WERI-Rb-1 (cell line): ENCODE measurements at regions not wholly inside any gene's neighbourhood (a gene's known extent, or its start where the extent isn't known, plus 50 kb on each side); places are given as distances from the start of the nearest gene placed in this dataset.
"Not testable (repeated sequence)": the region's sequence is repeated elsewhere in the genome, so short reads cannot be mapped to it uniquely, and the experiment has no call there.

Experiments
- DNase-seq: peaks from one replicate; pipeline ENCODE4 v3.0.0-alpha.2; 2020
- H3K27ac ChIP-seq: fragments of 250-450 bp; sonication (Bioruptor Pico); 2 replicates; pipeline ENCODE4 v1.5.1; 2020; ENCODE audit warnings: mild to moderate bottlenecking, moderate library complexity
- H3K27me3 ChIP-seq: fragments of 250-450 bp; sonication (Bioruptor Pico); 2 replicates; pipeline ENCODE4 v1.5.1; 2021; ENCODE audit warnings: mild to moderate bottlenecking, low read depth, moderate library complexity; ENCODE audit not compliant: insufficient read depth, severe bottlenecking
- H3K36me3 ChIP-seq: fragments of 250-450 bp; sonication (Bioruptor Pico); 2 replicates; pipeline ENCODE4 v1.5.1; 2020; ENCODE audit warnings: mild to moderate bottlenecking, moderate library complexity
- H3K4me3 ChIP-seq: 2 replicates; pipeline ENCODE4 v1.5.1; 2011; ENCODE audit warnings: low read depth, mild to moderate bottlenecking, control low read depth, low read length
- H3K9me3 ChIP-seq: fragments of 250-450 bp; sonication (Bioruptor Pico); 2 replicates; pipeline ENCODE4 v1.5.1; 2021; ENCODE audit warnings: mild to moderate bottlenecking, moderate library complexity; ENCODE audit not compliant: severe bottlenecking
- CTCF ChIP-seq: IDR thresholded peaks from 2 replicates; pipeline ENCODE4 v1.5.1; 2011; ENCODE audit warnings: low read depth, mild to moderate bottlenecking, control low read depth, inconsistent platforms, low read length

- DNase-seq, result no peak
- no peak for TF ChIP-seq CTCF
- H3K27me3 ChIP-seq, result no peaks in the 10 kb centered on the region
- no peaks in the 10 kb centered on the region for H3K9me3 ChIP-seq
- H3K36me3 ChIP-seq, result no peaks in the 10 kb centered on the region
- no peak overlapping the region for H3K4me3 ChIP-seq
- no peak overlapping the region for H3K27ac ChIP-seq
These were observed 191.0 kb upstream of the MMS22L start for GRCh38 chr6:97473979-97474378.

GRCh38 chr6:97497713-97498331 lies 214.8 kb upstream of the MMS22L start:
- Histone ChIP-seq H3K4me3 (no peak overlapping the region), H3K9me3 (no peaks in the 10 kb centered on the region), H3K27me3 (no peaks in the 10 kb centered on the region), H3K36me3 (no peaks in the 10 kb centered on the region), H3K27ac (no peak overlapping the region)
- TF ChIP-seq CTCF, result peak; percentile 80
- peak; percentile 70 for DNase-seq

- TF ChIP-seq CTCF, result no peak
- no peak for DNase-seq
These were observed 218.8 kb upstream of the MMS22L start for GRCh38 chr6:97501853-97502252.

GRCh38 chr6:97508646-97509045 lies 225.6 kb upstream of the MMS22L start:
- H3K36me3 ChIP-seq, result no peaks in the 10 kb centered on the region
- TF ChIP-seq CTCF, result no peak
- H3K9me3 ChIP-seq, result no peaks in the 10 kb centered on the region
- no peak overlapping the region for H3K27ac ChIP-seq
- H3K27me3 ChIP-seq, result no peaks in the 10 kb centered on the region
- H3K4me3 ChIP-seq, result no peak overlapping the region
- DNase-seq, result no peak

More at GRCh38 chr6:97501853-97502252, 218.8 kb upstream of the MMS22L start:
- H3K36me3 ChIP-seq, result no peaks in the 10 kb centered on the region
- H3K27ac ChIP-seq, result no peak overlapping the region
- no peaks in the 10 kb centered on the region for H3K27me3 ChIP-seq
- H3K4me3 ChIP-seq, result no peak overlapping the region
- H3K9me3 ChIP-seq, result no peaks in the 10 kb centered on the region

GRCh38 chr6:97513260-97513659 lies 230.2 kb upstream of the MMS22L start:
- not testable (repeated sequence) for H3K27ac ChIP-seq, H3K9me3 ChIP-seq, H3K4me3 ChIP-seq, H3K27me3 ChIP-seq, H3K36me3 ChIP-seq, DNase-seq

GRCh38 chr6:97524811-97525210 lies 241.8 kb upstream of the MMS22L start:
- Histone ChIP-seq H3K4me3 (no peak overlapping the region), H3K36me3 (no peaks in the 10 kb centered on the region), H3K9me3 (no peaks in the 10 kb centered on the region), H3K27me3 (no peaks in the 10 kb centered on the region), H3K27ac (no peak overlapping the region)
- TF ChIP-seq CTCF, result no peak
- no peak for DNase-seq
